A673 (cell line): ENCODE measurements at regions not wholly inside any gene's neighbourhood (a gene's known extent, or its start where the extent isn't known, plus 50 kb on each side); places are given as distances from the start of the nearest gene placed in this dataset.

ENCODE experiments used
- EZH2 ChIP-seq: fragments of 200-600 bp; sonication (generic); IDR thresholded peaks from 2 replicates; pipeline ENCODE4 v1.6.1; 2017; ENCODE audit warnings: borderline replicate concordance, low read depth, mild to moderate bottlenecking, mixed read lengths, antibody characterized with exemption, low read length; ENCODE audit not compliant: poor library complexity, severe bottlenecking
- TF ChIP-seq, protein P1 (sequence below): fragments of 300-800, 200-600 bp; sonication (generic); conservative IDR thresholded peaks from 2 replicates; pipeline ENCODE4 v1.5.1; 2017; ENCODE audit warnings: low read depth, mild to moderate bottlenecking, antibody characterized with exemption, low read length, moderate library complexity, mixed read lengths

DNA sequence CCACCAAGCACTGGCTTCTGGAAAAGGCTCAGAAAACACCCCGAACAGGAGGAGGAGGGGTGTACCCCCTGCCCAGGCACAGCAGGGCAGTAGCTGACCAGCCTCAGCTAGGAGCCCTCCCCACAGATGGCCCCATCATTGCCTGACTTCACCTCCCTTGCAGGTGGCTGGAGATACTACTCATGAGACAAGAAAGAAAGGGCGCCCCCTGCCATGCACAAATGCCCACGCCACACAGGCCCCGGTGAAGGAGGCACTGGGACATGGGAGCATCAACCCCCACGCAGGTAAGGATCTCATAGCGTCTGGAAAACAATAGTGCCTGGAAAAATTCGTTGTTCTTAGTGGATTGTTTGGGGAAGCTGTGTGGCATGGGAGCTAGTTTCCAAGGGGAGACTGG is 240.6 kb downstream of the TFCP2L1 start:
- TF ChIP-seq, protein P1, sequence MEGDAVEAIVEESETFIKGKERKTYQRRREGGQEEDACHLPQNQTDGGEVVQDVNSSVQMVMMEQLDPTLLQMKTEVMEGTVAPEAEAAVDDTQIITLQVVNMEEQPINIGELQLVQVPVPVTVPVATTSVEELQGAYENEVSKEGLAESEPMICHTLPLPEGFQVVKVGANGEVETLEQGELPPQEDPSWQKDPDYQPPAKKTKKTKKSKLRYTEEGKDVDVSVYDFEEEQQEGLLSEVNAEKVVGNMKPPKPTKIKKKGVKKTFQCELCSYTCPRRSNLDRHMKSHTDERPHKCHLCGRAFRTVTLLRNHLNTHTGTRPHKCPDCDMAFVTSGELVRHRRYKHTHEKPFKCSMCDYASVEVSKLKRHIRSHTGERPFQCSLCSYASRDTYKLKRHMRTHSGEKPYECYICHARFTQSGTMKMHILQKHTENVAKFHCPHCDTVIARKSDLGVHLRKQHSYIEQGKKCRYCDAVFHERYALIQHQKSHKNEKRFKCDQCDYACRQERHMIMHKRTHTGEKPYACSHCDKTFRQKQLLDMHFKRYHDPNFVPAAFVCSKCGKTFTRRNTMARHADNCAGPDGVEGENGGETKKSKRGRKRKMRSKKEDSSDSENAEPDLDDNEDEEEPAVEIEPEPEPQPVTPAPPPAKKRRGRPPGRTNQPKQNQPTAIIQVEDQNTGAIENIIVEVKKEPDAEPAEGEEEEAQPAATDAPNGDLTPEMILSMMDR: peak; percentile 40
- TF ChIP-seq EZH2: no peak
